Neutrophil (primary cell): ENCODE measurements at regions not wholly inside any gene's neighbourhood (a gene's known extent, or its start where the extent isn't known, plus 50 kb on each side); places are given as distances from the start of the nearest gene placed in this dataset.

Experiments
- H3K27ac ChIP-seq: fragments of 200-600 bp; sonication (generic); 2 replicates; pipeline ENCODE4 v1.5.1; 2016; ENCODE audit warnings: mild to moderate bottlenecking, moderate library complexity
- H3K27me3 ChIP-seq: fragments of 200-600 bp; sonication (generic); 2 replicates; pipeline ENCODE4 v1.6.0; 2016; ENCODE audit warnings: mild to moderate bottlenecking
- H3K36me3 ChIP-seq: fragments of 200-600 bp; sonication (generic); 2 replicates; pipeline ENCODE4 v1.5.1; 2017
- H3K4me1 ChIP-seq, 2 experiments: fragments of 200-600 bp in 1 of 2; sonication (generic) in 1 of 2; 1 replicate in 1 of 2; 2 replicates in 1 of 2; pipeline versions ENCODE4 v1.5.1 to v1.6.1; 2013 to 2016; ENCODE audit warnings: low read depth in 1 of 2, low read length in 1 of 2, mild to moderate bottlenecking in 1 of 2, moderate library complexity in 1 of 2; ENCODE audit not compliant: control insufficient read depth in 1 of 2, insufficient read depth in 1 of 2
- H3K4me3 ChIP-seq, 2 experiments: fragments of 200-600 bp in 1 of 2; sonication (generic) in 1 of 2; 1 replicate in 1 of 2; 2 replicates in 1 of 2; pipeline ENCODE4 v1.5.1; 2013 to 2016; ENCODE audit warnings: low read depth in 1 of 2, low read length in 1 of 2, mild to moderate bottlenecking in 1 of 2, moderate library complexity in 1 of 2
- H3K9me3 ChIP-seq: fragments of 200-600 bp; sonication (generic); 2 replicates; pipeline ENCODE4 v1.5.1; 2016
- TF ChIP-seq, protein P1 (sequence below): fragments of 200-600 bp; sonication (generic); IDR thresholded peaks from 2 replicates; pipeline ENCODE4 v1.5.1; 2016; ENCODE audit warnings: antibody characterized with exemption

DNA sequence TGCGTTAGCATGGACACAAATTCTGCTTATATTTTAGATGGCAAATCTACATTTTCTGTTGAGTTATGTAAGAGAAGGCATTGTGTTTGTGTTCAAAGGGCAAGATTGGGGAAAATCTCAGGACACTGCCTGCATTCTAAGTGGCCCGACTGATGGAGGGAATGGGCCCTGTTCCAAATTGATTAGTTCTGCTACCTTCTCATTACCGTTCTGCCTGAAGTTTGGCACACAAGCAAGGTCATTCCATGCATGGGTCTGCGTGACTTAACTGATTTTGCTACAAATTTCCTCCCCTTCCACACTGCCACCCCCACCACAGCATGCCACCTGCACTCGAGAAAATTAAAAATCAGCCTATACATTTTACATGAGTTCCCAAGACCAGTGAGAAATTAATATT lies 409.9 kb downstream of the BRINP1 start:
- Histone ChIP-seq H3K4me3 (no peak overlapping the region), H3K27ac (no peak overlapping the region), H3K36me3 (no peaks in the 10 kb centered on the region), H3K4me1 (no peaks in the 10 kb centered on the region), H3K27me3 (no peaks in the 10 kb centered on the region), H3K9me3 (no peaks in the 10 kb centered on the region)
- TF ChIP-seq, protein P1, sequence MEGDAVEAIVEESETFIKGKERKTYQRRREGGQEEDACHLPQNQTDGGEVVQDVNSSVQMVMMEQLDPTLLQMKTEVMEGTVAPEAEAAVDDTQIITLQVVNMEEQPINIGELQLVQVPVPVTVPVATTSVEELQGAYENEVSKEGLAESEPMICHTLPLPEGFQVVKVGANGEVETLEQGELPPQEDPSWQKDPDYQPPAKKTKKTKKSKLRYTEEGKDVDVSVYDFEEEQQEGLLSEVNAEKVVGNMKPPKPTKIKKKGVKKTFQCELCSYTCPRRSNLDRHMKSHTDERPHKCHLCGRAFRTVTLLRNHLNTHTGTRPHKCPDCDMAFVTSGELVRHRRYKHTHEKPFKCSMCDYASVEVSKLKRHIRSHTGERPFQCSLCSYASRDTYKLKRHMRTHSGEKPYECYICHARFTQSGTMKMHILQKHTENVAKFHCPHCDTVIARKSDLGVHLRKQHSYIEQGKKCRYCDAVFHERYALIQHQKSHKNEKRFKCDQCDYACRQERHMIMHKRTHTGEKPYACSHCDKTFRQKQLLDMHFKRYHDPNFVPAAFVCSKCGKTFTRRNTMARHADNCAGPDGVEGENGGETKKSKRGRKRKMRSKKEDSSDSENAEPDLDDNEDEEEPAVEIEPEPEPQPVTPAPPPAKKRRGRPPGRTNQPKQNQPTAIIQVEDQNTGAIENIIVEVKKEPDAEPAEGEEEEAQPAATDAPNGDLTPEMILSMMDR: no peak

DNA sequence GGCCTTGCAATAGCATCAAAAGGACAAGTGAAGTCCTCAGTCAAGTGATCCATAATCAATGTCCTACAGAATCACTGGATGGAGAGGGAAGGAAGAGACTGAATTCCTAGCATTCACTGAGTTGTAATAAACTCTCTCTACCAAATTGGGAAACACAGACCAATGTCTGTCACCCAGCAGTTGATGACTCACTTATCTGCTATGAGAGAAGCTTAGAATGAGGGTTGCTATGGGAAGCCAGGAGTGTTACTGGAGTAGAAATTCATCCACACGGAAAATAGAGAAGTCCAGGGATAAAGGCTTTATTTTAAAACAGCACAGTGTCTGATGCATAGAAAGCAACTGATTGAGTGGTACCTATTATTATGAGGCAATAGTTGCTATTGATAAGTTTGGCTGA lies 407.4 kb downstream of the BRINP1 start:
- Histone ChIP-seq H3K36me3 (no peaks in the 10 kb centered on the region), H3K4me1 (no peaks in the 10 kb centered on the region), H3K27ac (no peak overlapping the region), H3K27me3 (no peaks in the 10 kb centered on the region), H3K9me3 (no peaks in the 10 kb centered on the region), H3K4me3 (no peak overlapping the region)
- TF ChIP-seq, protein P1: no peak

DNA sequence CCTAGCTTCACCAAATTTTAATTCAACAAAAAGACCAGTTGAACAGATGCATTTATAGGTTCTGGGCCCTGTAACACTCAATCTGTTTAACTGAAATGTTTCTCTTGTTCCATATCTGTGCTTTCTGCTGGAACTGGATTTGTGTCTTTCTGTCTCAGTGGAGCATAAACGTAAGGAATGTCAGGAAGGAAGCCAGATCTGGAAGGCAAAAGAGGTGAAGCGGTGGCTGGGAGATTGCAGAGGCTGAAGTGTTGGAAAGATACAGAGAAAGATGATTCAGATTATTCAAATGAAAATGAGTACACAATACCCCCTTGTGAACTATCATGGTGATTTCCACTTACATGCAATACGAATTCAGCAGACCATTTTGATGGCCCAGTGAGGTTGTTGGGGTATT lies 406.8 kb downstream of the BRINP1 start:
- no peak overlapping the region for H3K4me3 ChIP-seq
- H3K27ac ChIP-seq: no peak overlapping the region
- no peaks in the 10 kb centered on the region for H3K4me1 ChIP-seq
- H3K27me3 ChIP-seq: no peaks in the 10 kb centered on the region
- no peaks in the 10 kb centered on the region for H3K36me3 ChIP-seq
- TF ChIP-seq, protein P1: no peak
- no peaks in the 10 kb centered on the region for H3K9me3 ChIP-seq

DNA sequence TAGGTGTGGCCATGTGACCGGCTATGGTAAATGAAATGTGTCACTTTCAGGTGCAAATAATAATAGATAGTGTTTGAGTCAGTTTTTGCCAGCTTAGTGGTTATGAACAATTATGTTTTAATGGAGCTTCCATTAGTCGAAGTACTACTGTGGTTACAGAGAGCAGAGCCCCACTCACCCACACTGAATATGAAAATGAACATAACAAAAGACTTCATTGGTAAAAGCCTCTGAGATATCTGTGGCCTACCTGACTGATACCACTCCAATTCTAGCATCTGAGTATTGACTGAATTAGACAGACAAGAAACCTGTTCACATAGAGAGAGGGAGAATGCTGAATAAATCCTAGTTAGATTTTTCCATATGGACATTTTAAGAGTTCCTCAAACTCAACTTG lies 405.6 kb downstream of the BRINP1 start:
- H3K36me3 ChIP-seq: no peaks in the 10 kb centered on the region
- H3K9me3 ChIP-seq: no peaks in the 10 kb centered on the region
- no peak overlapping the region for H3K27ac ChIP-seq
- H3K4me3 ChIP-seq: no peak overlapping the region
- TF ChIP-seq, protein P1: no peak
- no peaks in the 10 kb centered on the region for H3K4me1 ChIP-seq
- H3K27me3 ChIP-seq: no peaks in the 10 kb centered on the region

DNA sequence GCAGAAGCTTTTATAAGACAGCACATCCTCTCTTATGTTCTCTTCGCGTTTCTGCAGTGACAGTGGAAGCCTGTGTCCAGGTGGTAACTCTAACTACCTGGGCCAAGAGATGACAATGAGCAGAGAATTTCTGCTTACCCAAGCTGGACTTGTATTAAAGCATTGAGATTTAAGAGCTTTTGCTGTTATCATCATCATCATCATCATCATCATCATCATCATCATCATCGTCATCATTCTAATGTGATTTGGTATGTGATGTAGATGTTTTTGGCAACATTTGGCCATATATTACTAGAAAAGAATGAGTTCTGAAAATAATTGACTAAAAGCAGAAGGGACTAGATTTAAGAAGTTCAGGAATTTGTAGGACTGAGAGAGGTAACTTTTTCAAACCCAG lies 401.3 kb downstream of the BRINP1 start:
- TF ChIP-seq, protein P1: no peak
- Histone ChIP-seq H3K4me1 (no peaks in the 10 kb centered on the region), H3K27me3 (no peaks in the 10 kb centered on the region), H3K36me3 (no peaks in the 10 kb centered on the region), H3K4me3 (no peak overlapping the region), H3K27ac (no peak overlapping the region), H3K9me3 (no peaks in the 10 kb centered on the region)

DNA sequence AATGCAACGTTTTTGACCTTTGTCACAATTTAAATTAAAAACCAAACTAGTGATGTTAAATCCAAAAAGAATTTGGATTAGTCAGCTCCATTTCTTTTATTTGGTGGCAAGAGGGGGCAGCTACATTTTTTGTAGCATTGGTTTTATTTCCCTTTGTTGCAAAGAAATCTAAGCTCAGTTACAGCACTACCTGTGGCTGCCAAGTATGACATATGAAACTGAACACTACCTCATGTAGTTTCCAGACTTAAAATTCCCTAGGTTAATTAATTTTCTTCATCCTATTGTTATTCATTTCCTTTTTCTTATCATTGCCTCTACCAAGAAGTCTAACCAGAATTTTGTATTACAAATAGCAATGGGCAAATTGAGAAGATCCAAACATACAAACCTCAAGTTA lies 393.5 kb downstream of the BRINP1 start:
- no peak overlapping the region for H3K27ac ChIP-seq
- H3K36me3 ChIP-seq: no peaks in the 10 kb centered on the region
- H3K27me3 ChIP-seq: no peaks in the 10 kb centered on the region
- H3K4me3 ChIP-seq: no peak overlapping the region
- TF ChIP-seq, protein P1: no peak
- no peaks in the 10 kb centered on the region for H3K4me1 ChIP-seq
- H3K9me3 ChIP-seq: no peaks in the 10 kb centered on the region
